ENCODE measurements at regions not wholly inside any gene's neighbourhood (a gene's known extent, or its start where the extent isn't known, plus 50 kb on each side); places are given as distances from the start of the nearest gene placed in this dataset.

DNA sequence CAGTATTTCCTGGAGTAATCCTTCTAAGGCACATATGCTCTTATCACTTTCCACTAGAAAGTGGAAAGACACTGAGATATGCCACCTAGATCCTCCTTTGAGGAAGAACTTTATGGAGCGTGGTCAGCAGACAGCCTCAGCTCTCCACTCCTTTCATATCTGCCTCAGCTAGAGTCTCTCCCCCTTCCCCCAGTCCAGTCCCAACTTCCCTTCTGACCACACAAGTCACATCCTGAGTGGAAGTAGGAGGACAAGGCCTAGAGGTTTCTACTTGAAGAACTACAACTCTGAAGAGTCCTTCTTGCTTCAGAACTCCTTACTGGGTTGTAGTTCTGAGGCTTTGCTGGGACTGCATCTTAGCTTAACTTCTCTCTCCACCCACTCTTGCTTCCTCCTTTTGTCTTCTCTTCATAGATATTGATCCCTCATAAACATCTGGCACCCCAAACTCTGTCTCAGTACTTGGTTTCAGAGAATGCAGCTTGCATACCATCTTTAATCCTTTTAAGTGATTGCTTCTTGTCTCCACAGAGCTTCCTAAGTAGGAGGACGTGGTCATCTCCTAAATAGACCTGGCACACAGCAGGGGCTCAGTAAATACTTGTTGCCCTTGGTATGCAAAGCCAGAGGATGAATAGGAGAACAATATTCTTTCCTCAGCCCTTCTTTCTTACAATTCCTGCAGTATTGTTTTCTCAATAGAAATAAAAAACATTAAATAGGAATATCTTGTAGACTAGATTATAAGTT, 109.6 kb downstream of the OXSM start:
- TF ChIP-seq, protein P1, sequence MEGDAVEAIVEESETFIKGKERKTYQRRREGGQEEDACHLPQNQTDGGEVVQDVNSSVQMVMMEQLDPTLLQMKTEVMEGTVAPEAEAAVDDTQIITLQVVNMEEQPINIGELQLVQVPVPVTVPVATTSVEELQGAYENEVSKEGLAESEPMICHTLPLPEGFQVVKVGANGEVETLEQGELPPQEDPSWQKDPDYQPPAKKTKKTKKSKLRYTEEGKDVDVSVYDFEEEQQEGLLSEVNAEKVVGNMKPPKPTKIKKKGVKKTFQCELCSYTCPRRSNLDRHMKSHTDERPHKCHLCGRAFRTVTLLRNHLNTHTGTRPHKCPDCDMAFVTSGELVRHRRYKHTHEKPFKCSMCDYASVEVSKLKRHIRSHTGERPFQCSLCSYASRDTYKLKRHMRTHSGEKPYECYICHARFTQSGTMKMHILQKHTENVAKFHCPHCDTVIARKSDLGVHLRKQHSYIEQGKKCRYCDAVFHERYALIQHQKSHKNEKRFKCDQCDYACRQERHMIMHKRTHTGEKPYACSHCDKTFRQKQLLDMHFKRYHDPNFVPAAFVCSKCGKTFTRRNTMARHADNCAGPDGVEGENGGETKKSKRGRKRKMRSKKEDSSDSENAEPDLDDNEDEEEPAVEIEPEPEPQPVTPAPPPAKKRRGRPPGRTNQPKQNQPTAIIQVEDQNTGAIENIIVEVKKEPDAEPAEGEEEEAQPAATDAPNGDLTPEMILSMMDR (IDR thresholded peaks at IDR 0.05; ENCODE audit: insufficient read depth in 1 of 2, low read depth in 1 of 2, low read length in 1 of 2, severe bottlenecking in 1 of 2, unreplicated experiment in 1 of 2) = no peak
- Histone ChIP-seq H3K4me3 (ENCODE audit: low read depth, low read length) (no peak overlapping the region), H3K4me1 (no peaks in the 10 kb centered on the region), H3K27me3 (replicated peaks; ENCODE audit: control insufficient read depth, insufficient read depth, low read length) (no peaks in the 10 kb centered on the region), H3K9me3 (no peaks in the 10 kb centered on the region), H3K36me3 (ENCODE audit: control insufficient read depth, insufficient read depth, low read length) (no peaks in the 10 kb centered on the region)
- no TSS peak for BruUV-seq (replicated peaks)
- ChIA-PET POLR2A (no interaction called here), CTCF (no interaction called here)
- Mint-ChIP-seq H3K9me3 (ENCODE audit: unreplicated experiment) (no peaks in the 10 kb centered on the region), H3K27me3 (ENCODE audit: insufficient read depth, unreplicated experiment) (peaks cover 4% of the 10 kb centered on the region), H3K36me3 (ENCODE audit: insufficient read depth, unreplicated experiment) (no peaks in the 10 kb centered on the region), H3K4me1 (ENCODE audit: low read depth, unreplicated experiment) (no peaks in the 10 kb centered on the region), H3K4me3 (ENCODE audit: unreplicated experiment) (no peak overlapping the region), H3K27ac (ENCODE audit: unreplicated experiment) (no peak overlapping the region)
- intact Hi-C loops (cut with micrococcal nuclease; ENCODE audit: unreplicated experiment) = no loop called here
- no peak for DNase-seq

DNA sequence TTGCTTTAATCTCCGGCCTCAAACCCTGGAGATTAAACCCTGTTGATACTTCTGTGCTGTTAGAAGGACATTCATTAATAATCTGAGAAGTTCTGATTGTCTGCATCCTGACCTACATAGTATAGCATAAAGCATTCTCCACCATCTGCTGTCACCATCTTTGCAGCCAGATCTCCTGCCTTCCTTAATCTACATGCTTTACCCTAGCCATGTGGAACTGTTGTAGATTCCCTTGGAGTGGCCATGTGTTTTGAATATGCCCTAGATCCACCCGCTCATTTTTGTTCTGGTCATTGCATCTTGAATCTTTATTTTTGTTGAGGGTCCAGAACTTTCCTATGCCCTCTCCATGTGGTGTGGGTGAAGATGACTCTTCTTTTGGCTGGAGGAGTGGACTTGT, 110.3 kb downstream of the OXSM start:
- Histone ChIP-seq H3K4me1 (no peaks in the 10 kb centered on the region), H3K4me3 (ENCODE audit: low read depth, low read length) (no peak overlapping the region), H3K9me3 (no peaks in the 10 kb centered on the region), H3K36me3 (ENCODE audit: control insufficient read depth, insufficient read depth, low read length) (no peaks in the 10 kb centered on the region), H3K27me3 (replicated peaks; ENCODE audit: control insufficient read depth, insufficient read depth, low read length) (no peaks in the 10 kb centered on the region)
- Mint-ChIP-seq H3K36me3 (ENCODE audit: insufficient read depth, unreplicated experiment) (no peaks in the 10 kb centered on the region), H3K4me1 (ENCODE audit: low read depth, unreplicated experiment) (no peaks in the 10 kb centered on the region), H3K27me3 (ENCODE audit: insufficient read depth, unreplicated experiment) (peaks cover 6% of the 10 kb centered on the region), H3K9me3 (ENCODE audit: unreplicated experiment) (no peaks in the 10 kb centered on the region), H3K27ac (ENCODE audit: unreplicated experiment) (no peak overlapping the region), H3K4me3 (ENCODE audit: unreplicated experiment) (no peak overlapping the region)
- POLR2A ChIA-PET = no interaction called here
- TF ChIP-seq, protein P1 (IDR thresholded peaks at IDR 0.05; ENCODE audit: insufficient read depth in 1 of 2, low read depth in 1 of 2, low read length in 1 of 2, severe bottlenecking in 1 of 2, unreplicated experiment in 1 of 2) = no peak
- BruUV-seq (replicated peaks) = no TSS peak
- intact Hi-C loops (cut with micrococcal nuclease; ENCODE audit: unreplicated experiment) = no loop called here
- DNase-seq = no peak
- CTCF ChIA-PET = no interaction called here

DNA sequence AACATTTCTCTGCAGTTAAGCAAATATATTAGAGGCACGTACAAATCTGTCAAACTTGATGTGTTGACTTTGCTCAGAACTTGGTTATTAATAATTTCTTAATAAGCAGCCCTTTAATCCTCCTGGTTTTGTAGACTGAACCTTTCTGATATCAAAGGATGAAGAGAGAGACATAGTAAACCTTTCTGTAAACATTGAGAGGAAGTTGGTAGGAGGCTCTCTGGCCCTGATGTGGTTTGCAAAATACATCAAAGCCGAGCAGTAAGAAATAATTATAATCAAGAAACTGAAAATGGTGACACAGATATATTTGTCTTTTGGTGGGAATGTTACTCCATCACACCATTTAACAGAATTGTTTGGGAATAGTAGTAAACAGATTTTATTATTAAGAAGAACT, 111.9 kb downstream of the OXSM start:
- H3K27me3 Mint-ChIP-seq (ENCODE audit: insufficient read depth, unreplicated experiment) = peaks cover 9% of the 10 kb centered on the region
- no peak for DNase-seq
- H3K4me1 ChIP-seq = no peaks in the 10 kb centered on the region
- no peaks in the 10 kb centered on the region for H3K9me3 ChIP-seq
- intact Hi-C loops (cut with micrococcal nuclease; ENCODE audit: unreplicated experiment) = no loop called here
- H3K4me1 Mint-ChIP-seq (ENCODE audit: low read depth, unreplicated experiment) = no peaks in the 10 kb centered on the region
- TF ChIP-seq, protein P1 (IDR thresholded peaks at IDR 0.05; ENCODE audit: insufficient read depth in 1 of 2, low read depth in 1 of 2, low read length in 1 of 2, severe bottlenecking in 1 of 2, unreplicated experiment in 1 of 2) = no peak
- no TSS peak for BruUV-seq (replicated peaks)
- no peak overlapping the region for H3K4me3 Mint-ChIP-seq (ENCODE audit: unreplicated experiment)
- no peaks in the 10 kb centered on the region for H3K27me3 ChIP-seq (replicated peaks; ENCODE audit: control insufficient read depth, insufficient read depth, low read length)
- no peaks in the 10 kb centered on the region for H3K36me3 ChIP-seq (ENCODE audit: control insufficient read depth, insufficient read depth, low read length)
- CTCF ChIA-PET = no interaction called here
- H3K36me3 Mint-ChIP-seq (ENCODE audit: insufficient read depth, unreplicated experiment) = no peaks in the 10 kb centered on the region
- no peak overlapping the region for H3K4me3 ChIP-seq (ENCODE audit: low read depth, low read length)
- H3K9me3 Mint-ChIP-seq (ENCODE audit: unreplicated experiment) = no peaks in the 10 kb centered on the region
- H3K27ac Mint-ChIP-seq (ENCODE audit: unreplicated experiment) = no peak overlapping the region
- POLR2A ChIA-PET = no interaction called here

Data from Caco-2 (cell line).